ENCODE measurements at regions not wholly inside any gene's neighbourhood (a gene's known extent, or its start where the extent isn't known, plus 50 kb on each side); places are given as distances from the start of the nearest gene placed in this dataset.

- H3K9ac ChIP-seq (replicated peaks; ENCODE audit: extremely low read depth, insufficient read depth, low read length), result no peak overlapping the region
- no peaks in the 10 kb centered on the region for H3K79me2 ChIP-seq (ENCODE audit: control insufficient read depth, insufficient read depth, low read length)
- no peaks in the 10 kb centered on the region for H3K27me3 ChIP-seq (ENCODE audit: control insufficient read depth in 2 of 2, insufficient read depth in 2 of 2, low read length in 2 of 2)
- H4K20me1 ChIP-seq (replicated peaks; ENCODE audit: control insufficient read depth, extremely low read depth, insufficient read depth, low read length), result no peaks in the 10 kb centered on the region
- no peak overlapping the region for H3K4me3 ChIP-seq (replicated peaks in 1 of 3; ENCODE audit: insufficient read depth in 1 of 3, low read depth in 1 of 3, low read length in 3 of 3)
- ChIA-PET CTCF (interaction anchor here (3.8 kb wide), 1 partner anchor 192 kb away, joined by 92 read pairs; no protein-coding TSS in a partner anchor), POLR2A (no interaction called here)
- H3K36me3 ChIP-seq (ENCODE audit: control insufficient read depth in 2 of 2, extremely low read depth in 1 of 2, insufficient read depth in 2 of 2, low read length in 2 of 2), result no peaks in the 10 kb centered on the region
- intact Hi-C loops (cut with micrococcal nuclease) (loop anchor here (5.0 kb wide), 1 partner anchor 913 kb away; no protein-coding TSS in a partner anchor), dilution Hi-C loops (cut with MboI; ENCODE audit: extremely low pct_ligation_motif_present, low sequenced_read_pairs) (no loop called here)
- DNase-seq (ENCODE audit: low read depth, low spot score), result no peak
- no peaks in the 10 kb centered on the region for H3K9me3 ChIP-seq (replicated peaks; ENCODE audit: control insufficient read depth, insufficient read depth, low read length)
- no peak overlapping the region for H3K4me2 ChIP-seq (ENCODE audit: insufficient read depth, low read length)
- no TSS peak for BruUV-seq (replicated peaks)
- no peak for FAIRE-seq
- TF ChIP-seq MAX (IDR thresholded peaks at IDR 0.05; ENCODE audit: insufficient read depth, insufficient read length), result no peak
- no peak for TF ChIP-seq EZH2 (IDR thresholded peaks at IDR 0.05; ENCODE audit: borderline replicate concordance, low read depth, low read length, severe bottlenecking)
- TF ChIP-seq CTCF (IDR thresholded peaks at IDR 0.05; ENCODE audit: extremely low read depth in 1 of 2, insufficient read depth in 1 of 2, low read depth in 1 of 2, low read length in 2 of 2), result no peak
- no peak for TF ChIP-seq POLR2A (IDR thresholded peaks at IDR 0.05; ENCODE audit: low read depth, low read length)
- no peak for TF ChIP-seq JUN (IDR thresholded peaks at IDR 0.05; ENCODE audit: borderline replicate concordance, insufficient read depth, insufficient read length, low read depth)
- TF ChIP-seq GATA2 (IDR thresholded peaks at IDR 0.05; ENCODE audit: insufficient read depth, insufficient read length, low read depth, low read length), result no peak
- TF ChIP-seq POLR2AphosphoS5 (IDR thresholded peaks at IDR 0.05; ENCODE audit: insufficient read depth, low read depth, low read length), result no peak
- no peak for TF ChIP-seq MYC (IDR thresholded peaks at IDR 0.05; ENCODE audit: low read depth, low read length)
- TF ChIP-seq FOS (IDR thresholded peaks at IDR 0.05; ENCODE audit: borderline replicate concordance, insufficient read depth, low read length), result no peak
- peaks cover 2% of the 10 kb centered on the region for H3K4me1 ChIP-seq (ENCODE audit: control insufficient read depth, extremely low read depth, insufficient read depth, low read length)
- no peaks in the 10 kb centered on the region for H3K9me1 ChIP-seq (replicated peaks; ENCODE audit: control insufficient read depth, extremely low read depth, insufficient read depth, low read length)
- no peak overlapping the region for H2AFZ ChIP-seq (ENCODE audit: low read depth, low read length)
- H3K27ac ChIP-seq (ENCODE audit: insufficient read depth, low read depth, low read length), result no peak overlapping the region
Measured at GRCh38 chr20:12014736-12015135, 97.0 kb downstream of the BTBD3 start.
